ENCODE measurements at regions not wholly inside any gene's neighbourhood (a gene's known extent, or its start where the extent isn't known, plus 50 kb on each side); places are given as distances from the start of the nearest gene placed in this dataset.
"Not testable (repeated sequence)": the region's sequence is repeated elsewhere in the genome, so short reads cannot be mapped to it uniquely, and the experiment has no call there.

- TF ChIP-seq, protein P1, sequence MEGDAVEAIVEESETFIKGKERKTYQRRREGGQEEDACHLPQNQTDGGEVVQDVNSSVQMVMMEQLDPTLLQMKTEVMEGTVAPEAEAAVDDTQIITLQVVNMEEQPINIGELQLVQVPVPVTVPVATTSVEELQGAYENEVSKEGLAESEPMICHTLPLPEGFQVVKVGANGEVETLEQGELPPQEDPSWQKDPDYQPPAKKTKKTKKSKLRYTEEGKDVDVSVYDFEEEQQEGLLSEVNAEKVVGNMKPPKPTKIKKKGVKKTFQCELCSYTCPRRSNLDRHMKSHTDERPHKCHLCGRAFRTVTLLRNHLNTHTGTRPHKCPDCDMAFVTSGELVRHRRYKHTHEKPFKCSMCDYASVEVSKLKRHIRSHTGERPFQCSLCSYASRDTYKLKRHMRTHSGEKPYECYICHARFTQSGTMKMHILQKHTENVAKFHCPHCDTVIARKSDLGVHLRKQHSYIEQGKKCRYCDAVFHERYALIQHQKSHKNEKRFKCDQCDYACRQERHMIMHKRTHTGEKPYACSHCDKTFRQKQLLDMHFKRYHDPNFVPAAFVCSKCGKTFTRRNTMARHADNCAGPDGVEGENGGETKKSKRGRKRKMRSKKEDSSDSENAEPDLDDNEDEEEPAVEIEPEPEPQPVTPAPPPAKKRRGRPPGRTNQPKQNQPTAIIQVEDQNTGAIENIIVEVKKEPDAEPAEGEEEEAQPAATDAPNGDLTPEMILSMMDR (IDR thresholded peaks at IDR 0.05) = not testable (repeated sequence)
- TF ChIP-seq POLR2A (IDR thresholded peaks at IDR 0.05) = not testable (repeated sequence)
These were observed 170.3 kb upstream of the FAM174A start for GRCh38 chr5:100364757-100365478.

All from esophagus squamous epithelium (tissue), 4 donors.